Activated CD8-positive, alpha-beta memory T cell treated with anti-CD3 and anti-CD28 coated beads for 36 hours (primary cell): ENCODE measurements at regions not wholly inside any gene's neighbourhood (a gene's known extent, or its start where the extent isn't known, plus 50 kb on each side); places are given as distances from the start of the nearest gene placed in this dataset.

Source experiments
- CTCF ChIA-PET: fragments of 350-600 bp; sonication (Branson Sonifier 250); formaldehyde crosslinking; loops from one replicate; lab custom pipeline; 2021; ENCODE audit warnings: antibody characterized with exemption; lab: Charles Lee
- POLR2A ChIA-PET: fragments of 350-600 bp; sonication (Branson Sonifier 250); formaldehyde crosslinking; loops from one replicate; lab custom pipeline; 2021; ENCODE audit warnings: antibody characterized with exemption; lab: Charles Lee

DNA sequence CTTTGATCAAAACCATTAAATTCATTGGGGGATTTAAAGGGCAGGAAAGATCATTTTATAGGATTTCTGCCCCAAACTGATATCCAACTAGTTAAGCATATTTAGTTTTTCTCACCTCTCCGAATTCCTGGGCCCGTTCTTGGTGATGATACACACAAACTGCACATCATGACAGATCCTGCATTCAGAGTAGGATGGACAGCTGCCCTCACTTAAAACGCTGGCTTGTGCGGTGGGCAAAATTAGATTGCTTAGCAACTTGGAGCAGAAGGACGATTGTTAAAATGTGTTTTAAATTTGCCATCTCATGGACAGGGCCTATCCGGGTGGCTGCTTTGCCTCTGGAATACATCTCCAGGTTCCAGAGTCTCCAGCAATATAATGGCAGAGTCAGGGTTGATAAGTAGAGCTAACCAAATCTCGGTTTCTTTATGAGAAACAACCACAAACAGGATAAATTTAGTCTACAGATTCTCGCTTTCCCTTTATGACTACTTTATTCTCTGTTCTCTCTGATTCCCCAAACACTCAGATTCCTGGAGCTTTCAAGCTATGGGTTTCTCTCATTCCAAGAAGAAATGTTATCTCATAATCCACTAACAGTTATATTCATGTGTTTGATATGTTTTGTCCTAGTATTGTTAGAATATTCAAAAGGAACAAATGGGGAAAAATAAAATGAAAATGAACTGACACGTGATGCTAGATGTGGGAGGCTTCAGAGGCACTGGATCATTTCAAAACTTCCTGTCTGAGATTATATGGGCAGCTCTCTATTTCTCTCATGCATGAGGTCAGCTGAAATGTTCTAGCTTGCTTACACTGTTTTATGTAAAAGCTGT is 1014.1 kb upstream of the SEMA6D start:
- CTCF ChIA-PET: no interaction called here
- POLR2A ChIA-PET: no interaction called here

DNA sequence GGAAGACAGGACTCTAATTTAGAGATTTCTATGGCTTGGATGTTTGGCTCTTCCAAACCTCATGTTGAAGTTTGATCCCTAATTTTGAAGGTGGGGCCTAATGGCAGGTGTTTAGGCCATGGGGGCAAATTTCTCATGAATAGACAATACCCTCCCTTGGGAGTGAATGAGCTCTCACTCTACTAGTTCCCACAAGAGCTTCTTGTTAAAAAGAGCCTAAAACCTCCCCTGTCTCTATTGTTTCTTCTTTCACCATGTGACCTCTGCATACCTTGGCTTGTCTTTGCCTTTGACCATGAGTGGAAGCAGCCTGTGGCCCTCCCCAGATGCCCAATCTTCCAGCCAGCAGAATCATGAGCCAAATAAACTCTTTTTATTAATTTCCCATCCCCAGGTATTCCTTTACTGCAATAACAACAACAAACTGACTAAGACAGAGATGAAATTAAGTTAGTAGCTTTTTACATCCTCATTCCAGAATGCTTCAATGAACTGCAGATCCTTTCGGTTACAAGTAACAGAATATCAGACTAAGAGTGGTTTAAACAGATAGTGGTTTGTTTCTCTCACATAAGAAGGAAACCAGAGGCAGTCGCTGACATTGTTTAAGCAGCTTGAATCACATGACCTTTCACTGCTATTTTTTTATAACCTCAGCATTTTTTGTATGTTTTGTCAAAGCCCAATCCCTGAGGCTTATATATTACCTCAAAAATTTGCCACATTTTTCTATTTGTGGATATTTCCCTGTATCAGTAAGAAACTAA is 1013.3 kb upstream of the SEMA6D start:
- POLR2A ChIA-PET: no interaction called here
- CTCF ChIA-PET: no interaction called here

DNA sequence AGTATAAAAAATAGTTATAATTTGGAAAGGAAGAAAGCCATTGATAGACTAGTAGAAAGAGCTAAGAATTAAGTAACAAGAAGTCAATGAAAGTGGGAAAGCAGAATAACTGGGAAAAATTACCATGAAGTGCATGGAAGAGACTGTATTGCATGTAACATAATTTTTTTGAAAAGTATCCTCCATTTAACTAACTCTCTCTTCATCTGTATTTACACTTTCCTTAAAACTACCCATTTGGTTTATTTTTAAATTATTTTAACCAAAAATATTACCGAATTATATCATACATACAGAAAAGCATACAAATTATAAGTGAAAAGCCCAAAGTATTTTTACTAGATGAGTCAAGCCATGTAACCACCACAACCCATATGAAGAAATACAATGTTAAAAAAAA is 1009.9 kb upstream of the SEMA6D start:
- POLR2A ChIA-PET: no interaction called here

DNA sequence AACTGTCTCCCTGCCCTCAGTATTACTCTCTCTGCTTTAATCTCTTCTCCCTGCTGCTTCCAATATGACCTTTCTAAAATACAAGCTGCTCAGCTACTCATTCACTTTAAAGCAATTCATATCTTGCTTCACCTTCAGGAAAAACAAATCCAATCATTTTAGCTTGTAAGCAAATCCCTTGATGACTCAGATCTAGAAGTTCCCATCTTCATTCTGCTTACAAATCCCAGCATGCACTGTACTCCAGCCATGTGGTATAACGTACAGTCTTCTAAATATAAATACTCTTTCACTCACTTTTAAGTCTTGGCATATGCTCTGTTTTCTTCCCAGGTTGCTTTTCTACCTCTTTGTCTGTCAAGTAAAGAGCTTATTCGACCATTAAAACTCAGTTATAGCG is 1009.1 kb upstream of the SEMA6D start:
- CTCF ChIA-PET: no interaction called here
- POLR2A ChIA-PET: no interaction called here

More for the DNA sequence above, 1009.9 kb upstream of the SEMA6D start:
- CTCF ChIA-PET: no interaction called here

DNA sequence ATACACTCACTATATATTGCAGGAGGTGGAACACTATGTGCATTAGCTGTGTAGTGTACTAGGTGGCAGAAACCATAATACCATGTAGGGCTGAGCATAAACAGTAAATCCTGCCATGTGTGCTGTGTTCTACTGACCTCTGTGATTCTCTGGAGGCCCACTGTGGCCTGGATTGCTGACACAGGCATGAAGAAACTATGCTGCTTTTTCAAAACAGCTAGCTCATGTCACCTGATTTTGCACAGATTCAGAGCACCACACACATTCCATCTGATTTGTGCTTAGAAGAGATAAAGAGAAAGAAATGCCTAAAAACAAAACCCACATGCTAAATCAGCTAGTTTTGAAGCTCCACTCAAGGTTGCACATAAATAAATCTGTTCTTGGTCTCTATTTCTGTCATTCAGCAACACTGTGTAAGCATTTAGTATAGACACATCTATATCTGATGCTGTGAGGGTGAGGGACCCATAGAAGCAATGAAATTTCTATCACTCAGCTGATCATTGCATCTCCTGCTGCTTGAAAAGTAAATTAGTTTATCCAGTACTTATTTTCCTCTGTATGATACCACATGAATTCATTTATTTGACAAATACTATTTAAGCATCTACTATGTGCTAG is 1007.7 kb upstream of the SEMA6D start:
- POLR2A ChIA-PET: no interaction called here
- CTCF ChIA-PET: no interaction called here

DNA sequence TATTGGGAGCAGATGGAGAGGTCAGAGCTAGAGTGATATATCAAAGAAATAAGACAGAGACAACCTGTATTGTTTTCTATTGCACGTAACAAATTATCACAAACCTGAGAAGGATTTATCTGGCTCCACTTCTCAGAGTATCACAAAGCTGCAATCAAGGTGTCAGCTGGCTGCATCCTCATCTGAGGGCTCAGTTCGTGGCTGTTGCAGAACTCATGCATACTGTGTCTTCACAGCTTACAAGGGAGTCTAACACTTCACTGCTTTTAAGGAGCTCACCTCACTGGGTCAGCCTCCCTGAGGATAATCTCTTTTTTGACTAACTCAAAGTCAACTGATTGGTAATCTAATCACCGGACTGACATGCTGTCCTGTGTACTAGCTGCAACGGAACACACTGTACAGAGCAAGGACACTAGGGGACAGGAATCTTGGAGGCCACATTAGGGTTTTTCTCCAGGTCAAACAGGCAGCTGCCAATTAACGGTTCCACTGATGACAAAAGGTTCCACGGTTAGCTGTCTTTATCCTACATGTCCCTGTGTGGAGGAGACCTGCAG is 1006.8 kb upstream of the SEMA6D start:
- ChIA-PET POLR2A (no interaction called here), CTCF (no interaction called here)

DNA sequence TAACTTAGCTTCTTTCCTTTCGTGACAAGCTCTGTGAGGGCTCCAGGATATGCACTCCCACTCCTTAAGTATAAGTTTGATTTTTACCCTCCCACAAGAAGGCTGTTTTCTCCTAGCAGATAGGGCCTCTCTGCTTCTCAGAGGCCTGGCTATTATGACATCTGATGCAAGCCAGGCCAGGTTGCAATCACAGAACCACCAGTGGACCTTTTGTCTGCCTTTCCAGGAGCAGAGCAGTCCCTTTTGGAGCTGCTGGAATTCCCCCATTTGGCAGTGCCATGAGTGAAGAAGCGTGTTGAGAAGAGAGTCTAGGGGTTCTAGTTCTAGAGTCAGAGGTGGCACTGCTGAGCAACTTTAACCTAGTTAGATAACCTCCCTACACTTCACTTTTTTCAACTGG is 1004.3 kb upstream of the SEMA6D start:
- POLR2A ChIA-PET: no interaction called here
- CTCF ChIA-PET: no interaction called here

DNA sequence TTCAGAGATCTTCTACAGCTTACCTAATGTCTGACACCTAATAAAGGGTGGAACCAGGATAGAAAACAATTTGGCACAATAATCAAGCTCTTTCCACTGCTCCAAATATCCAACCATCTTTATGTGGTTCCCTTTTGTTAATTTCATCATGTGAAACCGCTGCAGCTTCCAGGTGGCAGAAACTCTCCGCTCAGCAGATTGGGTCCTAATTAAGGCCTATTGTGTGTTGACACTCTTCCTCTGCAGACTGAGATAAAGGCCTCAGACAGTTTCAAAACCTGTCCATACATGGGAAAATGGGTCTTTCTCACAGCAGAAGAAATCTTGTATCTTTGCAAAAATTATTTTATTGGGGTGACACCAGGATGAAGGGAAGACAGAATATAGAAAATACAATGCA is 1002.4 kb upstream of the SEMA6D start:
- ChIA-PET POLR2A (no interaction called here), CTCF (no interaction called here)

DNA sequence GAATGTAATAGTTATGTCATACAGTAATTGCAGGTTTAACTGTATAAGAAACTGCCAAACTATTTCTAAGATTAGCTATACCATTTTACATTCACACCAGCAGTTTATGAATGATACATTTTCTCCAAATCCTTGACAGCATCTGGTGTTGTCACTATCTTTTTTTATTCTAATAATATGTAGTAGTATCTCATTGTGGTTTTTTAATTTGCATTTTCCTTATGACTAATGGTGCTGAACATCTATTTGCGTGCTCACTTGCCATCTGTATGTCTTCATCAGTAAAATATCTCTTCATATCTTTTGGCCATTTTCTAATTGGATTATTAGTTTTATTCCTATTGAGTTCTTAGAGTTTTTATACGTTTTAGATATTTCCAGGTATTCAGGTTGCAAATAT is 994.0 kb upstream of the SEMA6D start:
- CTCF ChIA-PET: no interaction called here
- POLR2A ChIA-PET: no interaction called here

DNA sequence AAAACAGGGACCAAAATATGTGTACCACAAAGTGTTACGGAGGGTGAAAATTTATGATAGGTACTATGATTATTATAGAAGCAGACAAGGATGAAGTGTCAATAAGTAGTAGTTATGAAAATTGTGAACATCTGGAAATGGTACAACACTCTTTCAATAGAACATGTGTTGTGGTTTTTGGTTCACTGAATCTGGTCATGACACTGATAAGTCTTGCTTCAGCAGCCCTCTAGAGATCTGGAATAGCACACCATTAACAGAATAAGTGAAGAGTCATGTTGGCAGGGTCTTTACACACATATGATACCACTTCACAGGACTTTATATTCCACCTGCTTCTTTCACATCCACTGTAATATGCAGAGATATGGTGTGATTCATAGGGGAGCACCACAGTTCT is 985.2 kb upstream of the SEMA6D start:
- ChIA-PET CTCF (no interaction called here), POLR2A (no interaction called here)

DNA sequence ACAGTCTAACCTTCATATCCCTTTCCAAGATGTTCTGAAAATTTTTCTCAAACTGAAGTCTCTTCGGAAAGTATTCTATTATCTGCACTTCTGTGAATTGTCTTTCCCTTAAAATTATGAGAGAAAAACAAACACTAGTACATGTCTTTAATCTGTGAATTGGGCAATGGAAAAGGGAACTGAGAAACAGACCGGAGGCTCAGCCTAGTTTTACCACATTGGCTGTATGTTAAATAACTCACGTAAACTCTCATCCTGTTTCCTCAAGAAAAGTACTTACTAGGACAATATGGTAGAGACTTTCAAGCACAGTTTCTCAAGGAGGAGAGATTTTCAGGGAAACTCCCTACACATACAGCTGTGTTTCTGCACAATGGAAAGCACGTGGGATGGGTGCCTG is 982.2 kb upstream of the SEMA6D start:
- ChIA-PET POLR2A (no interaction called here), CTCF (no interaction called here)

DNA sequence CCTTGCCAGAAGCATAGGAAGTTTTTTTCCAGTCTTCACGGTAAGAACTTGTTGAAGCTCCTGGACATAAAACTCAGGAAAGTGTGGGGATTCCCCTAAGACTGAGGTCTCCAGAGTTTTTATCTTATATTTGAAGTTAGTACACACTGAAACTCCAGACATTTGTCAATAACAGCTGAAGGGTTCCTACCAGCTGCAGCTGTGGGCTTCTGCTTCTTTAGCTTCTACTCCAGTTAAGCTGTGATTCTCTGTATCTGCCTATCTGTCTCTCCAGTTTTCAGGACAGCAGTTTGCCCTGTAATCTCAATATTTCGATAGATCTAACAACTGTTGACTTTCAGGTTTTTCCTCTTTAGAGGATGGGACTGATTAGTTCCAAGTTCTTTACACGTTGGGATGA is 966.0 kb upstream of the SEMA6D start:
- CTCF ChIA-PET: no interaction called here
- POLR2A ChIA-PET: no interaction called here

DNA sequence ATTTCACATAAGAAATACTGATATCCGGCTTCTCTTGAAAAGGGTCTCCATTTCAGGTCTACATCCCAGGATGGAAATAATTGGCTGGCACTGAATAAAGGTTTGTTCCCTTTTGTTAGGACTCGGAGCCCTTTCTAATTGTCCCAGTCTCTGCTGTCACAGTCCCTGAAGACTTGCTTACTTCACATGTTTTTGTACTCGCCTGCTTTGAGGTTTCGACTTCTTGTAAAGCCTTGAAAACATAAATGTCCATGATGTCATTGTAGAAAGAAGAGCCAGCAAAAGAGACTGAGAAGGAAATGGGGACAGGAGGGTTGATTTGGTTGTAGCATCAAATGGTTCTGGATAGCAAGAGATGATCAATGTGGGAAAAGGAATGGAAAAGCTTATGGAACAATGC is 963.4 kb upstream of the SEMA6D start:
- CTCF ChIA-PET: no interaction called here
- POLR2A ChIA-PET: no interaction called here

DNA sequence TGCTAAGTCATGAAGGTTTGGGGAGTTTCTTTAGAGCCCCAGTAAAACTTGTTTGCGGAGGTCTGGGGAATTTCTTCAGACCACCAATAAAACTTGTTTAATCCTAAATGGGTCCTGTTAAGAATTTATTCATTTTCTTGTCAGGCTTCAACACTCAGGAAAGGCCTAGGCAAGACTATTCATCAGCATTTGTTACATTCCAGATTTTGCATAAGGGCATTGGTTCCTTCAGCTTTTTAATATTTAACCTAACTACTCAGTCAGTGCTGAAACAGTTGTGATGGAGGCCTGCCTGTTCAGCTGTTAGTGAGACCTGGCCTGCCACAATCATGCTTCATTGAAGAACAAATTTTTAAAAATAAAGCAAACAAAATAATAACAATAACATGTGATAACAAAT is 954.2 kb upstream of the SEMA6D start:
- ChIA-PET POLR2A (no interaction called here), CTCF (no interaction called here)

DNA sequence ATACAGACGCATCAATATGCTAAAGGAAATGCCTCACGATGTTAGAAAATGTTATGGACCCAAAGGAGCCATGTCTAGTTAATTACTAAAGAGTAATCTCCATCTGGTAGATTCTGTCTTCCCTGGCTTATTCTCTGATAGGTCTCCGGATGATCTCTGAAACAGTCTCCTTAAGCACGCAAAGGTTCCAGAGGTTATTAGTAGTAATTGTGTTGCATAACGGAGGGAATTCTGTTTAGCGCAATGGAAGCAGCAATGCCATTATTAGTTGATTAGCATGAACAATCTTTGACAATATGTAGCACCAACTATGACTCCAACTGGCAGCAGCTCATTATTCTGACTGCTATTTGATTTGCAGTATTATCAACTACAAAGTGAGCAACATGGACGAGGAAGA is 952.5 kb upstream of the SEMA6D start:
- ChIA-PET CTCF (no interaction called here), POLR2A (no interaction called here)

DNA sequence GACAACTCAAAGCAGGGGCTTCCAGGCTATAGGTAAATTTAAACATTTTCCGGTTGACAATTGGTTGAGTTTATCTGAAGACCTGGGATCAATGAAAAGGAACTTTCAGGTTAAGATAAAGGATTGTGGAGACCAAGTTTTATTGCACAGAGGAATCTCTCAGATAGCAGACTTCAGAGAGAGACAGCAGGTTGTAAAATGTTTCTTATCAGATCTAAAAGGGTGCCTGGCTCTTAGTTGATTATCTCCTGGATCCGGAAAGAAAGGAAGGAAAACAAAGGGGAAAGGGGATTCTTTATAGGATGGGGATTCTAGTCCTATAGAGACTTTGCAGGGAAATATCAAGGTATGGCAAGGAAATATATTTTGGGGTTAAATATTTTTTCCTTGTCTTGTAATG is 951.3 kb upstream of the SEMA6D start:
- POLR2A ChIA-PET: no interaction called here
- CTCF ChIA-PET: no interaction called here

DNA sequence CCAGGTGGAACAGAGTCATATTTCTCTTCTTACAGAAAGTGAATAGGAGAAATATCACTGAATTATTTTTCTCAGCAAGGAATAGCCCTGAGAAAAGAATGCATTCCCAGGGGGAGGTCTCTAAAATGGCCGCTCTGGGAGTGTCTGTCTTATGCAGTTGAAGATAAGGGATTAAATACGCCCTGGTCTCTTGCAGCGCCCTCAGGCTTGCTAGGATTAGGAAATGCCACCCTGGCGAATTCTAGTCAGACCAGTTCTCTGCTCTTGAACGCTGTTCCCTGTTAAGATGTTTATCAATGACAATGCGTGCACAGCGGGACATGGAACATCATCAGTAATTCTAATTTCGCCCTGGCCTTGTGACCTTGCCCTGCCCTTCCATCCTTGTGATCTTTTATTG is 949.0 kb upstream of the SEMA6D start:
- POLR2A ChIA-PET: no interaction called here
- CTCF ChIA-PET: no interaction called here

DNA sequence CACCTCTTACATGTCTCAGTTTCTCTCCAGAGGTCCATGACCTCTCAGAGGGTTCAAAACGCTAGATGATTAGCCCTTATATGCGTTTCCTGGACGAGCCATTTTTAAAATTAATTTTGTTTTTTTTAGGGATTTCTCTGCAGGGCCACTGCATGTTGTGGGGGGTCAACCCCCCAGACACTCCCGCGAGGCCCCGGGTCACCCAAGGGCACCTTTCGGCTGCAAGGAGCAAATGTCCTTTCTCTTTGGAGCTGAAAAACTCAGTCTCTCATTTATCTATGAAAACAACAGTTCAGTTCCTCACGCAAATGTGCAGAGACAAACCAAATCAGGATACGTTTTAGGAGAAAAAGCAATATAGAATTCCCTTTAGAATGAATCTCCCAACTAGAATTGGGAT is 944.3 kb upstream of the SEMA6D start:
- ChIA-PET CTCF (no interaction called here), POLR2A (no interaction called here)

DNA sequence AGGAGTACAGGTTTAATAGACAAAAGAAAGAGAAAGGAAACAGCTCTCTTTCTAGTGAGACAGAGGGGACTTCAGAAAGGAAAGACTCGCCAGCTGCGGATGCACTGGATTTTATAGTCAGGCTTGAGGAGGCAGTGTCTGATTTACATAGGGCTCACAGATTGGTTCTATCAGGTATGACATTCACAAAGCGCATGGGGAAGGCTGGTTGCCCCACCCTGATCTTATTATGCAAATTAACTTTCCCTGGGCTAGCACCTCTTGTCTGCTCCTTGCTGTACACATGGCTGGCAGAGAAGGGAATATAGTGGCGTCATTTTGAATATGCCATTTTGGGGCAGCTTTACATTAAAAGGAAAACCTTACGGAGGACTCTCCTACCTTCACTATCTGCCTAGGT is 938.4 kb upstream of the SEMA6D start:
- ChIA-PET CTCF (no interaction called here), POLR2A (no interaction called here)

DNA sequence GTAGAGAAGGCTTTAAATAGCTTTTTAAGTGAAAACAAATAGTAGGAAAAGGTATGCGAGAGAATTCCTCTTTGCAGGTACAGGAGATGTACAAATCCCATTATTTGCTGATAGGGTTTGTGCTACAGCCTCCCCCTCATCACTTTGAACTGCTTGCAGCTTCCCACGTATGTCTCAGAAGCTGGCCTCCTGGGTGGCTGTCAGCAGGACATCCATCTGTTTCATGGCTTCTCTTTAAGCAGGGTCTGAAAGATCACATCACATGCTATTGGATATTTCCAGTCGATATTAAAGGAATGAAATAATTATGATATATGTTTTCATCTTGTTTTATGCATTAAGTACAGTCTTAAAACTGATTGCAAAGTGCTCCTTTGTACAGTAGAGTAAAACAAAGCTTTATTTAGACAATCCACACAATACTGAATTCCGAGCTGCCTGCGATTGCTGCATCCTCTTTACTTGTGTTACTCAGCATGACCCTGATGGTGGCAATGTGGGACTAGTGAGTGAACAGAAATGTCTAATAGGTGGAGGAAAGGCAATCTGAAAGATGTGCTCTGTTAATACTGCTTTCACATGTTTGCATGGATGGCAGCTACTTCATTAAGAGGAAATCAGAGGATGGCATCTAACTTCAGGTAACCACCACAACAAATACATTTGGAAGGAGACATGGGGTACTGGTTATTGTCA is 930.6 kb upstream of the SEMA6D start:
- ChIA-PET POLR2A (no interaction called here), CTCF (no interaction called here)
